ENCODE measurements at regions not wholly inside any gene's neighbourhood (a gene's known extent, or its start where the extent isn't known, plus 50 kb on each side); places are given as distances from the start of the nearest gene placed in this dataset.

DNA sequence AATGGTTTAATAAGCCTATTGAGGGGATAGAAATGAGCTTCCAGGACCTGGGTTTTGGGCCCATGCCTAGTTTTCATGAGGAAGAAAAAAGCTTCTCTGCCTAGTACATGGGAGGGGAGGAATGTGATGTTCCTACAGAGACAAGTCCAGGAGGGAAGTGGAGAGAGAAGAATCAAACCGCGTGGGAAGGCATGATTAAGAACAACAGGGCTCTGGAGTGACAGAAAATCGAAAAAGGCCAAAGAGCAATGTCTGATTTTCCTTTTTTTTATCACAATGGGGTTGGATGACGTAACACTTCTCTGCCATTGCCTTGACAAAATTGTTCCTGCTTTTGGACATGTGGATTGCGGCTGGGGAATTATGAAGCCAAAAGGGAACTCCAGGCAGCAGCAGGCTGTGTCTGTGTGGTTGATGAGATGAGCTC is 258.6 kb downstream of the CXCL12 start:
- TF ChIP-seq, protein P1, sequence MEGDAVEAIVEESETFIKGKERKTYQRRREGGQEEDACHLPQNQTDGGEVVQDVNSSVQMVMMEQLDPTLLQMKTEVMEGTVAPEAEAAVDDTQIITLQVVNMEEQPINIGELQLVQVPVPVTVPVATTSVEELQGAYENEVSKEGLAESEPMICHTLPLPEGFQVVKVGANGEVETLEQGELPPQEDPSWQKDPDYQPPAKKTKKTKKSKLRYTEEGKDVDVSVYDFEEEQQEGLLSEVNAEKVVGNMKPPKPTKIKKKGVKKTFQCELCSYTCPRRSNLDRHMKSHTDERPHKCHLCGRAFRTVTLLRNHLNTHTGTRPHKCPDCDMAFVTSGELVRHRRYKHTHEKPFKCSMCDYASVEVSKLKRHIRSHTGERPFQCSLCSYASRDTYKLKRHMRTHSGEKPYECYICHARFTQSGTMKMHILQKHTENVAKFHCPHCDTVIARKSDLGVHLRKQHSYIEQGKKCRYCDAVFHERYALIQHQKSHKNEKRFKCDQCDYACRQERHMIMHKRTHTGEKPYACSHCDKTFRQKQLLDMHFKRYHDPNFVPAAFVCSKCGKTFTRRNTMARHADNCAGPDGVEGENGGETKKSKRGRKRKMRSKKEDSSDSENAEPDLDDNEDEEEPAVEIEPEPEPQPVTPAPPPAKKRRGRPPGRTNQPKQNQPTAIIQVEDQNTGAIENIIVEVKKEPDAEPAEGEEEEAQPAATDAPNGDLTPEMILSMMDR (IDR thresholded peaks at IDR 0.05), result no peak
- no peak for TF ChIP-seq POLR2A (IDR thresholded peaks at IDR 0.05)
